GM12878 (cell line): ENCODE measurements at regions not wholly inside any gene's neighbourhood (a gene's known extent, or its start where the extent isn't known, plus 50 kb on each side); places are given as distances from the start of the nearest gene placed in this dataset.

Experiments used
- ATAC-seq: fragments of 200-7000 bp; cut with Tn5 transposase; 3 replicates; pipeline ENCODE4 v1.9.1; 2020; ENCODE audit warnings: mild to moderate bottlenecking, moderate library complexity
- BruUV-seq: library from RNA; stranded (reverse); fragments of 400-500 nt; replicated peaks from 2 replicates; lab custom pipeline; 2021; lab: Mats Ljungman, UMichigan
- CTCF ChIA-PET: fragments of 300-600 bp; sonication (Branson Sonifier 250); formaldehyde crosslinking; extraction: SDS; loops from one replicate; lab custom pipeline; 2021; ENCODE audit warnings: inconsistent platforms; lab: Yijun Ruan, JAX
- POLR2A ChIA-PET: fragments of 350-600 bp; formaldehyde crosslinking; extraction: SDS; loops from one replicate; lab custom pipeline; 2021; ENCODE audit warnings: inconsistent platforms; lab: Charles Lee
- RAD21 ChIA-PET: fragments of 300-600 bp; sonication (Branson Sonifier 250); formaldehyde crosslinking; loops from one replicate; lab custom pipeline; 2023; ENCODE audit warnings: antibody characterized with exemption; ENCODE audit not compliant: unreplicated experiment; lab: Charles Lee
- SMC1A ChIA-PET: fragments of 300-600 bp; sonication (Branson Sonifier 250); formaldehyde crosslinking; loops from one replicate; lab custom pipeline; 2023; ENCODE audit not compliant: unreplicated experiment, uncharacterized antibody; lab: Charles Lee
- DNase-seq: peaks from one replicate; pipeline ENCODE4 v3.0.0-alpha.2; 2011; ENCODE audit warnings: low read depth, low spot score
- FAIRE-seq: peaks from 3 replicates; lab custom pipeline; 2011; peaks lifted over from hg19 to GRCh38; lab: Jason Lieb, UNC
- H2AFZ ChIP-seq: 2 replicates; pipeline ENCODE4 v1.6.0; 2011; ENCODE audit warnings: low read depth, low read length, control low read depth; ENCODE audit not compliant: control insufficient read depth
- H3K27ac ChIP-seq: 2 replicates; pipeline ENCODE4 v1.5.1; 2011; ENCODE audit warnings: control low read depth; ENCODE audit not compliant: control insufficient read depth, insufficient read depth
- H3K27me3 ChIP-seq, 2 experiments: replicated peaks in 1 of 2; 2 replicates each; pipeline versions ENCODE4 v1.6.0 to v1.6.1; 2011; ENCODE audit warnings: low read length in 1 of 2; ENCODE audit not compliant: control insufficient read depth in 2 of 2, insufficient read depth in 2 of 2
- H3K36me3 ChIP-seq, 2 experiments: 2 replicates each; pipeline ENCODE4 v1.5.1; 2011; ENCODE audit warnings: low read length in 1 of 2; ENCODE audit not compliant: control insufficient read depth in 2 of 2, insufficient read depth in 2 of 2
- H3K4me1 ChIP-seq: 2 replicates; pipeline ENCODE4 v1.6.1; 2011; ENCODE audit warnings: mild to moderate bottlenecking, low read length, moderate library complexity, mixed read lengths; ENCODE audit not compliant: control insufficient read depth, insufficient read depth
- H3K4me2 ChIP-seq: 2 replicates; pipeline ENCODE4 v1.6.0; 2011; ENCODE audit warnings: control low read depth; ENCODE audit not compliant: control insufficient read depth, insufficient read depth
- H3K4me3 ChIP-seq: fragments of 200-600 bp; sonication (generic); 2 replicates; pipeline ENCODE4 v1.5.1; 2016
- H3K79me2 ChIP-seq: 2 replicates; pipeline ENCODE4 v1.6.0; 2011; ENCODE audit warnings: low read length; ENCODE audit not compliant: control insufficient read depth, insufficient read depth
- H3K9ac ChIP-seq: 2 replicates; pipeline ENCODE4 v1.8.0; 2011; ENCODE audit warnings: low read length, control low read depth, mixed read lengths; ENCODE audit not compliant: control insufficient read depth, insufficient read depth
- H3K9me3 ChIP-seq: replicated peaks from 3 replicates; pipeline ENCODE4 v1.5.1; 2011; ENCODE audit warnings: mild to moderate bottlenecking, low read length; ENCODE audit not compliant: control insufficient read depth, insufficient read depth
- H4K20me1 ChIP-seq: 2 replicates; pipeline ENCODE4 v1.6.0; 2011; ENCODE audit not compliant: control insufficient read depth, insufficient read depth
- ATF3 ChIP-seq: IDR thresholded peaks from 2 replicates; pipeline ENCODE4 v1.6.1; 2011; ENCODE audit warnings: low read depth, mild to moderate bottlenecking, low read length, moderate library complexity, borderline replicate concordance; ENCODE audit errors: extremely low read depth
- EGR1 ChIP-seq, 2 experiments: IDR thresholded peaks; 1 replicate in 1 of 2; 2 replicates in 1 of 2; pipeline ENCODE4 v1.6.1; 2011 to 2012; ENCODE audit warnings: low read depth in 2 of 2, low read length in 2 of 2, borderline replicate concordance in 1 of 2, mild to moderate bottlenecking in 1 of 2, moderate library complexity in 1 of 2
- GABPA ChIP-seq: IDR thresholded peaks from 2 replicates; pipeline ENCODE4 v1.6.1; 2014; ENCODE audit warnings: antibody characterized with exemption, low read depth, mild to moderate bottlenecking, inconsistent platforms
- HDAC6 ChIP-seq: fragments of 200-600 bp; sonication (generic); IDR thresholded peaks from one replicate; pipeline ENCODE4 v1.8.0; 2017; ENCODE audit warnings: antibody characterized with exemption; ENCODE audit not compliant: unreplicated experiment
- HDGF ChIP-seq: fragments of 450-650 bp; IDR thresholded peaks from 2 replicates; pipeline ENCODE4 v1.6.1; 2016; ENCODE audit warnings: antibody characterized with exemption
- IRF3 ChIP-seq: fragments of 450-650 bp; IDR thresholded peaks from 2 replicates; pipeline ENCODE4 v1.6.1; 2014; ENCODE audit warnings: mild to moderate bottlenecking
- MLLT1 ChIP-seq: fragments of 450-650 bp; IDR thresholded peaks from 2 replicates; pipeline ENCODE4 v1.6.1; 2016; ENCODE audit warnings: mild to moderate bottlenecking
- NFXL1 ChIP-seq: fragments of 450-650 bp; IDR thresholded peaks from 2 replicates; pipeline ENCODE4 v1.6.1; 2017; ENCODE audit warnings: antibody characterized with exemption, mild to moderate bottlenecking, borderline replicate concordance
- NR2C1 ChIP-seq: fragments of 450-650 bp; IDR thresholded peaks from 2 replicates; pipeline ENCODE4 v1.6.1; 2017; ENCODE audit warnings: antibody characterized with exemption, mild to moderate bottlenecking, moderate library complexity
- SMARCA5 ChIP-seq: fragments of 450-650 bp; IDR thresholded peaks from 2 replicates; pipeline ENCODE4 v1.6.1; 2017; ENCODE audit warnings: mild to moderate bottlenecking
- SREBF2 ChIP-seq: IDR thresholded peaks from 2 replicates; pipeline ENCODE4 v1.6.1; 2012; ENCODE audit warnings: mild to moderate bottlenecking, low read length
- ZBTB40 ChIP-seq: fragments of 450-650 bp; IDR thresholded peaks from 2 replicates; pipeline ENCODE4 v1.6.1; 2016; ENCODE audit warnings: mild to moderate bottlenecking, moderate library complexity, borderline replicate concordance
- ZNF384 ChIP-seq: IDR thresholded peaks from 2 replicates; pipeline ENCODE4 v1.6.1; 2012; ENCODE audit warnings: low read depth, mild to moderate bottlenecking, low read length, improper control_type of control experiment, borderline replicate concordance
- WGBS: methylation state at CpG from one replicate; pipeline ENCODE4 v1.1.6; 2016; ENCODE audit warnings: low lambda C conversion rate; ENCODE audit not compliant: insufficient replicate concordance, insufficient coverage; ENCODE audit errors: missing lambda C conversion rate; 5-methylcytosine and 5-hydroxymethylcytosine counted together
- in situ Hi-C: fragments of 300-500 bp; cut with MboI; formaldehyde crosslinking; loops from 9 replicates; pipeline ENCODE4 v1.14.3; 2018; ENCODE audit warnings: mixed read lengths
- intact Hi-C: fragments of 100-400 bp; cut with micrococcal nuclease; formaldehyde crosslinking; loops from one replicate; pipeline ENCODE4 v1.14.2; 2022; ENCODE audit not compliant: unreplicated experiment
- TF ChIP-seq, protein P1 (sequence below): IDR thresholded peaks from 2 replicates; pipeline ENCODE4 v1.6.1; 2012; ENCODE audit warnings: low read depth, low read length, improper control_type of control experiment
- TF ChIP-seq, protein P2 (sequence below): IDR thresholded peaks from 2 replicates; pipeline ENCODE4 v1.6.1; 2012; ENCODE audit warnings: low read depth, low read length, improper control_type of control experiment

DNA sequence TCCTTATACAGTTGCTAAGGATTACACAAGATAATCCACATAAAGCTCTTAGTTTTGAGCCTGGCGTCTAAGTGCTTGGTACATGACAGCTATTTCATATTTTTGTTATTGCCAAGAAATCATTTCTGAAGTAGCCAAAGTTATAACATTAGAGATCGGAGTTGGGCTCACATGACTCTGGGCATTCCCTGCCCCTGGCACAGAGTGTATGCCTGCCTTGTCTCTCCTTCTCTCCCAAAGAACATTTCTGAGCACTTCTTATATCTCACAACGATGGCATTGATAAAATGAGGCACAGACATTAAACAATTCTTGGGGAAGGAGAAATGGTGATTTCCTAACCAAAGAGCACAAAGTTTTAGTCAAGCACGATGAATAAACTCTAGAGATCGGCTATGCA lies 87.7 kb upstream of the DDX18 start:
- ChIA-PET SMC1A (no interaction called here), RAD21 (no interaction called here), CTCF (no interaction called here), POLR2A (interaction anchor here (0.7 kb wide), 1 partner anchor 93 kb away, joined by 3 read pairs; no protein-coding TSS in a partner anchor)
- H3K36me3 ChIP-seq = no peaks in the 10 kb centered on the region
- no peak overlapping the region for H2AFZ ChIP-seq
- H3K4me1 ChIP-seq = no peaks in the 10 kb centered on the region; the same call in 1 of the 2 replicates
- H3K79me2 ChIP-seq = no peaks in the 10 kb centered on the region
- H3K27ac ChIP-seq = no peak overlapping the region
- in situ Hi-C loops (no loop called here), intact Hi-C loops (no loop called here)
- BruUV-seq = no TSS peak
- no peak overlapping the region for H3K9ac ChIP-seq
- H3K27me3 ChIP-seq = no peaks in the 10 kb centered on the region
- TF ChIP-seq SMARCA5 (no peak), IRF3 (no peak), ATF3 (no peak), EGR1 (IDR thresholded peaks at IDR 0.05; ENCODE audit: borderline replicate concordance in 1 of 2, low read depth in 2 of 2, low read length in 2 of 2) (no peak), HDAC6 (no peak), ZNF384 (no peak), ZBTB40 (no peak), MLLT1 (no peak), NFXL1 (no peak), HDGF (no peak), GABPA (no peak), NR2C1 (no peak), SREBF2 (no peak)
- TF ChIP-seq, protein P1, sequence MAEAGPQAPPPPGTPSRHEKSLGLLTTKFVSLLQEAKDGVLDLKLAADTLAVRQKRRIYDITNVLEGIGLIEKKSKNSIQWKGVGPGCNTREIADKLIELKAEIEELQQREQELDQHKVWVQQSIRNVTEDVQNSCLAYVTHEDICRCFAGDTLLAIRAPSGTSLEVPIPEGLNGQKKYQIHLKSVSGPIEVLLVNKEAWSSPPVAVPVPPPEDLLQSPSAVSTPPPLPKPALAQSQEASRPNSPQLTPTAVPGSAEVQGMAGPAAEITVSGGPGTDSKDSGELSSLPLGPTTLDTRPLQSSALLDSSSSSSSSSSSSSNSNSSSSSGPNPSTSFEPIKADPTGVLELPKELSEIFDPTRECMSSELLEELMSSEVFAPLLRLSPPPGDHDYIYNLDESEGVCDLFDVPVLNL = no peak
- TF ChIP-seq, protein P2, sequence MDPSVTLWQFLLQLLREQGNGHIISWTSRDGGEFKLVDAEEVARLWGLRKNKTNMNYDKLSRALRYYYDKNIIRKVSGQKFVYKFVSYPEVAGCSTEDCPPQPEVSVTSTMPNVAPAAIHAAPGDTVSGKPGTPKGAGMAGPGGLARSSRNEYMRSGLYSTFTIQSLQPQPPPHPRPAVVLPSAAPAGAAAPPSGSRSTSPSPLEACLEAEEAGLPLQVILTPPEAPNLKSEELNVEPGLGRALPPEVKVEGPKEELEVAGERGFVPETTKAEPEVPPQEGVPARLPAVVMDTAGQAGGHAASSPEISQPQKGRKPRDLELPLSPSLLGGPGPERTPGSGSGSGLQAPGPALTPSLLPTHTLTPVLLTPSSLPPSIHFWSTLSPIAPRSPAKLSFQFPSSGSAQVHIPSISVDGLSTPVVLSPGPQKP = no peak
- 3% methylated on average over 5 of the region's 5 CpGs for WGBS
- ATAC-seq (no peak), FAIRE-seq (no peak), DNase-seq (no peak)
- no peak overlapping the region for H3K4me3 ChIP-seq
- no peaks in the 10 kb centered on the region for H4K20me1 ChIP-seq
- H3K4me2 ChIP-seq = no peak overlapping the region
- H3K9me3 ChIP-seq = no peaks in the 10 kb centered on the region
